SU-DHL-6 (cell line): ENCODE measurements at regions not wholly inside any gene's neighbourhood (a gene's known extent, or its start where the extent isn't known, plus 50 kb on each side); places are given as distances from the start of the nearest gene placed in this dataset.

ENCODE experiments used
- H2AFZ ChIP-seq: fragments of 200-600 bp; sonication (generic); 2 replicates; pipeline ENCODE4 v1.6.1; 2014; ENCODE audit warnings: low read depth, mild to moderate bottlenecking, moderate library complexity, mixed read lengths, antibody characterized with exemption, low read length; ENCODE audit not compliant: severe bottlenecking
- H3F3A ChIP-seq: fragments of 200-600 bp; shearing (Covaris generic); 2 replicates; pipeline ENCODE4 v1.6.0; 2016; ENCODE audit warnings: antibody characterized with exemption, mild to moderate bottlenecking; ENCODE audit not compliant: insufficient read depth
- H3K27ac ChIP-seq: fragments of 200-600 bp; sonication (generic); 2 replicates; pipeline ENCODE4 v1.5.1; 2016; ENCODE audit warnings: low read depth, mild to moderate bottlenecking, low read length, moderate library complexity, mixed read lengths
- H3K27me3 ChIP-seq: fragments of 200-600 bp; sonication (generic), shearing (Covaris generic); 2 replicates; pipeline ENCODE4 v1.6.0; 2014; ENCODE audit warnings: mild to moderate bottlenecking, low read length
- H3K36me3 ChIP-seq: fragments of 200-600 bp; sonication (generic); 2 replicates; pipeline ENCODE4 v1.6.1; 2014; ENCODE audit warnings: mild to moderate bottlenecking, low read length, mixed read lengths
- H3K4me2 ChIP-seq: fragments of 300-600, 200-600 bp; shearing (Covaris generic), sonication (generic); 2 replicates; pipeline ENCODE4 v1.6.0; 2014; ENCODE audit warnings: low read length, low read depth, mild to moderate bottlenecking; ENCODE audit not compliant: poor library complexity, severe bottlenecking
- H3K4me3 ChIP-seq: fragments of 200-600 bp; sonication (generic); 2 replicates; pipeline ENCODE4 v1.5.1; 2014; ENCODE audit warnings: antibody characterized with exemption, low read length, mild to moderate bottlenecking, mixed read lengths; ENCODE audit not compliant: insufficient read depth, poor library complexity, severe bottlenecking
- H3K79me2 ChIP-seq: fragments of 200-600 bp; sonication (generic); 2 replicates; pipeline ENCODE4 v1.6.1; 2014; ENCODE audit warnings: mild to moderate bottlenecking, low read length, moderate library complexity; ENCODE audit not compliant: insufficient read depth
- H3K9ac ChIP-seq: fragments of 200-600 bp; sonication (generic); 2 replicates; pipeline ENCODE4 v1.7.0; 2014; ENCODE audit warnings: mild to moderate bottlenecking, low read length
- H3K9me2 ChIP-seq: fragments of 200-600 bp; sonication (generic); replicated peaks from 2 replicates; pipeline ENCODE4 v1.6.1; 2014; ENCODE audit warnings: low read length; ENCODE audit not compliant: insufficient read depth
- H3K9me3 ChIP-seq: fragments of 200-600 bp; sonication (generic); 2 replicates; pipeline ENCODE4 v1.6.1; 2014; ENCODE audit warnings: low read length, mixed read lengths; ENCODE audit not compliant: insufficient read depth
- H4K20me1 ChIP-seq: fragments of 200-600 bp; sonication (generic); 2 replicates; pipeline ENCODE4 v1.6.1; 2014; ENCODE audit warnings: low read depth, mild to moderate bottlenecking, antibody characterized with exemption, low read length, moderate library complexity, mixed read lengths
- CTCF ChIP-seq: fragments of 200-600 bp; sonication (generic); IDR thresholded peaks from one replicate; pipeline ENCODE4 v1.5.1; 2017; ENCODE audit warnings: antibody characterized with exemption, mild to moderate bottlenecking, low read length, moderate library complexity; ENCODE audit not compliant: insufficient read depth, poor library complexity, severe bottlenecking
- EZH2phosphoT487 ChIP-seq: fragments of 200-600 bp; sonication (generic), shearing (Covaris generic); conservative IDR thresholded peaks from 2 replicates; pipeline ENCODE4 v1.6.1; 2018; ENCODE audit warnings: mild to moderate bottlenecking, antibody characterized with exemption, low read length, moderate library complexity, mixed read lengths

GRCh38 chr1:105437847-105438246 lies 1618.6 kb upstream of the PRMT6 start:
- H3K27ac ChIP-seq, result no peak overlapping the region
- no peak overlapping the region for H3K4me3 ChIP-seq
- TF ChIP-seq EZH2phosphoT487 (no peak), CTCF (no peak)
- peaks cover 15% of the 10 kb centered on the region; the same call in 1 of the 2 replicates for H3K9me3 ChIP-seq
- H3K4me2 ChIP-seq, result no peak overlapping the region
- H3K9ac ChIP-seq, result no peak overlapping the region
- no peaks in the 10 kb centered on the region for H3K27me3 ChIP-seq
- no peak overlapping the region for H2AFZ ChIP-seq
- no peaks in the 10 kb centered on the region for H3K9me2 ChIP-seq
- no peaks in the 10 kb centered on the region for H4K20me1 ChIP-seq
- H3F3A ChIP-seq, result no peaks in the 10 kb centered on the region
- H3K36me3 ChIP-seq, result no peaks in the 10 kb centered on the region
- H3K79me2 ChIP-seq, result no peaks in the 10 kb centered on the region

- no peaks in the 10 kb centered on the region for H3F3A ChIP-seq
- peaks cover 3% of the 10 kb centered on the region; the same call in 1 of the 2 replicates for H3K9me3 ChIP-seq
- no peak overlapping the region for H2AFZ ChIP-seq
- no peaks in the 10 kb centered on the region for H3K36me3 ChIP-seq
- H3K79me2 ChIP-seq, result no peaks in the 10 kb centered on the region
- TF ChIP-seq EZH2phosphoT487, result no peak
- TF ChIP-seq CTCF, result no peak
- no peak overlapping the region for H3K27ac ChIP-seq
- no peaks in the 10 kb centered on the region for H3K27me3 ChIP-seq
- H3K4me2 ChIP-seq, result no peak overlapping the region
- no peak overlapping the region for H3K9ac ChIP-seq
- no peaks in the 10 kb centered on the region for H4K20me1 ChIP-seq
- H3K4me3 ChIP-seq, result no peak overlapping the region
- no peaks in the 10 kb centered on the region for H3K9me2 ChIP-seq
Measured at GRCh38 chr1:105442901-105443300, 1613.6 kb upstream of the PRMT6 start.

- Histone ChIP-seq H3K9ac (no peak overlapping the region), H2AFZ (no peak overlapping the region), H3K9me2 (no peaks in the 10 kb centered on the region), H3K27me3 (no peaks in the 10 kb centered on the region), H3K9me3 (no peaks in the 10 kb centered on the region), H3K27ac (no peak overlapping the region), H4K20me1 (no peaks in the 10 kb centered on the region), H3K79me2 (no peaks in the 10 kb centered on the region), H3K36me3 (no peaks in the 10 kb centered on the region), H3K4me3 (no peak overlapping the region), H3K4me2 (no peak overlapping the region), H3F3A (no peaks in the 10 kb centered on the region)
- no peak for TF ChIP-seq EZH2phosphoT487
- no peak for TF ChIP-seq CTCF
Measured at GRCh38 chr1:105459759-105460158, 1596.7 kb upstream of the PRMT6 start.

- no peaks in the 10 kb centered on the region for H3K9me2 ChIP-seq
- H3K36me3 ChIP-seq, result no peaks in the 10 kb centered on the region
- no peaks in the 10 kb centered on the region for H3K9me3 ChIP-seq
- no peak overlapping the region for H3K9ac ChIP-seq
- TF ChIP-seq CTCF (no peak), EZH2phosphoT487 (no peak)
- H3F3A ChIP-seq, result no peaks in the 10 kb centered on the region
- no peaks in the 10 kb centered on the region for H3K27me3 ChIP-seq
- no peak overlapping the region for H3K27ac ChIP-seq
- H4K20me1 ChIP-seq, result no peaks in the 10 kb centered on the region
- H2AFZ ChIP-seq, result no peak overlapping the region
- no peak overlapping the region for H3K4me2 ChIP-seq
- no peaks in the 10 kb centered on the region for H3K79me2 ChIP-seq
- no peak overlapping the region for H3K4me3 ChIP-seq
Measured at GRCh38 chr1:105462308-105462707, 1594.2 kb upstream of the PRMT6 start.
